ENCODE measurements at regions not wholly inside any gene's neighbourhood (a gene's known extent, or its start where the extent isn't known, plus 50 kb on each side); places are given as distances from the start of the nearest gene placed in this dataset.

DNA sequence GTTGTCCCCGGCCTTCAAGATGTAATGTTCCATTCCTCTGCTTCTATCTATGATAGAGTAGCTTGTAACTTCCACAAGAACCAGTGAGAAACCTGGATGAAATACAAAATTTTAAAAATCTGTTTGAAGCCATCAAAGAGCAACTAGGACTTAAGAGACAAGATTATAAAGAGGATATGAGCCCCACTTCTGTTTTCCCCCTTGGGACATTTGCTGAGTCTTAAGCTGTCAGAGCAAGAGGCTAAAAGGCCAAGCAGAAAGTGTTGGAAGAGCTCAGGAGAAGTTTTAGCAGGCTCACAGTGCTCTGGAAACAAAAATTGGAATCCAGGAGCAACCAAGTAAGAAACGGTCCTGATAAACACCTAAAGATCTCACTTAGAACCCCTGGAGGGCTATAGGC is 76.1 kb downstream of the ADRB2 start:
- no peak for TF ChIP-seq POLR2A (IDR thresholded peaks at IDR 0.05)
- TF ChIP-seq, protein P1, sequence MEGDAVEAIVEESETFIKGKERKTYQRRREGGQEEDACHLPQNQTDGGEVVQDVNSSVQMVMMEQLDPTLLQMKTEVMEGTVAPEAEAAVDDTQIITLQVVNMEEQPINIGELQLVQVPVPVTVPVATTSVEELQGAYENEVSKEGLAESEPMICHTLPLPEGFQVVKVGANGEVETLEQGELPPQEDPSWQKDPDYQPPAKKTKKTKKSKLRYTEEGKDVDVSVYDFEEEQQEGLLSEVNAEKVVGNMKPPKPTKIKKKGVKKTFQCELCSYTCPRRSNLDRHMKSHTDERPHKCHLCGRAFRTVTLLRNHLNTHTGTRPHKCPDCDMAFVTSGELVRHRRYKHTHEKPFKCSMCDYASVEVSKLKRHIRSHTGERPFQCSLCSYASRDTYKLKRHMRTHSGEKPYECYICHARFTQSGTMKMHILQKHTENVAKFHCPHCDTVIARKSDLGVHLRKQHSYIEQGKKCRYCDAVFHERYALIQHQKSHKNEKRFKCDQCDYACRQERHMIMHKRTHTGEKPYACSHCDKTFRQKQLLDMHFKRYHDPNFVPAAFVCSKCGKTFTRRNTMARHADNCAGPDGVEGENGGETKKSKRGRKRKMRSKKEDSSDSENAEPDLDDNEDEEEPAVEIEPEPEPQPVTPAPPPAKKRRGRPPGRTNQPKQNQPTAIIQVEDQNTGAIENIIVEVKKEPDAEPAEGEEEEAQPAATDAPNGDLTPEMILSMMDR (IDR thresholded peaks at IDR 0.05), result no peak
- TF ChIP-seq POLR2AphosphoS5 (IDR thresholded peaks at IDR 0.05), result no peak
- no peak for TF ChIP-seq EP300 (IDR thresholded peaks at IDR 0.05; ENCODE audit: low read depth)
